ENCODE measurements at regions not wholly inside any gene's neighbourhood (a gene's known extent, or its start where the extent isn't known, plus 50 kb on each side); places are given as distances from the start of the nearest gene placed in this dataset.

GRCh38 chr4:23298371-23298770, 591.5 kb downstream of the PPARGC1A start:
- Histone ChIP-seq H3K4me1 (ENCODE audit: low read depth, poor library complexity, severe bottlenecking) (no peaks in the 10 kb centered on the region), H3K27me3 (ENCODE audit: insufficient read depth, low read depth) (no peaks in the 10 kb centered on the region), H3K4me3 (IDR thresholded peaks at IDR 0.05; ENCODE audit: insufficient read depth, low read depth, low read length) (no peak overlapping the region), H3K9ac (no peak overlapping the region), H3K4me2 (no peak overlapping the region), H3K79me2 (ENCODE audit: insufficient read depth, low read depth) (no peaks in the 10 kb centered on the region), H3K36me3 (ENCODE audit: insufficient read depth) (no peaks in the 10 kb centered on the region), H3K27ac (no peak overlapping the region), H4K20me1 (ENCODE audit: insufficient read depth) (no peaks in the 10 kb centered on the region), H2AFZ (ENCODE audit: low read depth) (no peak overlapping the region)
- TF ChIP-seq CTCF (conservative IDR thresholded peaks at IDR 0.05; ENCODE audit: low read depth, low read length), result no peak

- no peaks in the 10 kb centered on the region for H3K36me3 ChIP-seq (ENCODE audit: insufficient read depth)
- no peak overlapping the region for H2AFZ ChIP-seq (ENCODE audit: low read depth)
- H4K20me1 ChIP-seq (ENCODE audit: insufficient read depth), result no peaks in the 10 kb centered on the region
- H3K4me3 ChIP-seq (IDR thresholded peaks at IDR 0.05; ENCODE audit: insufficient read depth, low read depth, low read length), result no peak overlapping the region
- TF ChIP-seq CTCF (conservative IDR thresholded peaks at IDR 0.05; ENCODE audit: low read depth, low read length), result no peak
- H3K4me2 ChIP-seq, result no peak overlapping the region
- no peaks in the 10 kb centered on the region for H3K27me3 ChIP-seq (ENCODE audit: insufficient read depth, low read depth)
- H3K79me2 ChIP-seq (ENCODE audit: insufficient read depth, low read depth), result no peaks in the 10 kb centered on the region
- H3K27ac ChIP-seq, result no peak overlapping the region
- no peaks in the 10 kb centered on the region for H3K4me1 ChIP-seq (ENCODE audit: low read depth, poor library complexity, severe bottlenecking)
- no peak overlapping the region for H3K9ac ChIP-seq
Observed at GRCh38 chr4:23297327-23297726, 592.5 kb downstream of the PPARGC1A start.

GRCh38 chr4:23291139-23291538, 598.4 kb downstream of the GBA3 start:
- no peak overlapping the region for H2AFZ ChIP-seq (ENCODE audit: low read depth)
- TF ChIP-seq CTCF (conservative IDR thresholded peaks at IDR 0.05; ENCODE audit: low read depth, low read length), result no peak

GRCh38 chr4:23290656-23291055, 597.9 kb downstream of the GBA3 start:
- no peaks in the 10 kb centered on the region for H3K27me3 ChIP-seq (ENCODE audit: insufficient read depth, low read depth)
- peaks cover 3% of the 10 kb centered on the region for H3K4me1 ChIP-seq (ENCODE audit: low read depth, poor library complexity, severe bottlenecking)
- no peak for TF ChIP-seq CTCF (conservative IDR thresholded peaks at IDR 0.05; ENCODE audit: low read depth, low read length)
- H3K79me2 ChIP-seq (ENCODE audit: insufficient read depth, low read depth), result no peaks in the 10 kb centered on the region
- no peak overlapping the region for H3K4me3 ChIP-seq (IDR thresholded peaks at IDR 0.05; ENCODE audit: insufficient read depth, low read depth, low read length)
- H3K9ac ChIP-seq, result no peak overlapping the region
- no peaks in the 10 kb centered on the region for H4K20me1 ChIP-seq (ENCODE audit: insufficient read depth)
- H3K4me2 ChIP-seq, result no peak overlapping the region
- no peaks in the 10 kb centered on the region for H3K36me3 ChIP-seq (ENCODE audit: insufficient read depth)
- H3K27ac ChIP-seq, result no peak overlapping the region
- no peak overlapping the region for H2AFZ ChIP-seq (ENCODE audit: low read depth)

More at GRCh38 chr4:23291139-23291538, 598.4 kb downstream of the GBA3 start:
- H3K79me2 ChIP-seq (ENCODE audit: insufficient read depth, low read depth), result no peaks in the 10 kb centered on the region
- H4K20me1 ChIP-seq (ENCODE audit: insufficient read depth), result no peaks in the 10 kb centered on the region
- H3K4me1 ChIP-seq (ENCODE audit: low read depth, poor library complexity, severe bottlenecking), result peaks cover 3% of the 10 kb centered on the region
- no peak overlapping the region for H3K4me2 ChIP-seq
- no peaks in the 10 kb centered on the region for H3K36me3 ChIP-seq (ENCODE audit: insufficient read depth)
- no peak overlapping the region for H3K4me3 ChIP-seq (IDR thresholded peaks at IDR 0.05; ENCODE audit: insufficient read depth, low read depth, low read length)
- H3K27ac ChIP-seq, result no peak overlapping the region
- H3K27me3 ChIP-seq (ENCODE audit: insufficient read depth, low read depth), result no peaks in the 10 kb centered on the region
- no peak overlapping the region for H3K9ac ChIP-seq
